ENCODE measurements at regions not wholly inside any gene's neighbourhood (a gene's known extent, or its start where the extent isn't known, plus 50 kb on each side); places are given as distances from the start of the nearest gene placed in this dataset.
"Not testable (repeated sequence)": the region's sequence is repeated elsewhere in the genome, so short reads cannot be mapped to it uniquely, and the experiment has no call there.

DNA sequence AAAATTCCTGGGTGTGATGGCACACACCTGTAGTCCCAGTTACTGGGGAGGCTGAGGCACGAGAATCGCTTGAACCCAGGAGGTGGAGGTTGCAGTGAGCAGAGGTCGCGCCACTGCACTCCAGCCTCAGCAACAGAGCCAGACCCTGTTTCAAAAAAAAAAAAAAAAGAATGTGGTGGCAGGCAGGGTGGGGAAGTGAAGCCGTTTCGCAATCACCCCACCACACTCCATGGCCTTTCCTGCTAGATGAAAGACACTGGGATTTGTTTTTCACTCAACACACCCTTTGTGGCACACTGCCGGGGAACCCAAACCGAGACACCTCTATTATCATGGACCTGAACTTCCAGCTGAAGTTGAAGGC, 172.4 kb upstream of the IQSEC1 start:
- DNase-seq = no peak

DNA sequence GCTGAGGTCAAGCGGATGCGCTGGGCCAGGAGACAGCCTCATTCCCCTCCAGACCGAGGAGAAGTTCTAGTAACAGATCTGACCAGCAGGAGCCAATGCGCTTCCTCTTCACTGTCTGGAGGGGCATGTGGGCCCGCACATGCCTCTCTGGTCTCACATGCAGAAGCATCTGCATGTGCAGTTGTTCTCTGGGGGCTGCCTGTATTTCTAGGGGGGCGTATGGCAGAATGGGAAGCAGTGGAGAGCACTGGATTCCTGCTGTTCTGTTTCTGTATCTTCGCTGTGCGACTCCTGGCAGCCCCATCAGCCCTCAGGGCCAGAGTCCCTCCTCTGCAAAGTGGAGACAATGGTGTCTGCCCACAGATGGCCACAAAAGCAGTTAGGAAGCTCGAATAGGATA, 170.4 kb upstream of the IQSEC1 start:
- DNase-seq = no peak

GRCh38 chr3:13242364-13242737, 169.1 kb upstream of the IQSEC1 start:
- no peak for DNase-seq

GRCh38 chr3:13241621-13242363, 168.6 kb upstream of the IQSEC1 start:
- no peak for DNase-seq

DNA sequence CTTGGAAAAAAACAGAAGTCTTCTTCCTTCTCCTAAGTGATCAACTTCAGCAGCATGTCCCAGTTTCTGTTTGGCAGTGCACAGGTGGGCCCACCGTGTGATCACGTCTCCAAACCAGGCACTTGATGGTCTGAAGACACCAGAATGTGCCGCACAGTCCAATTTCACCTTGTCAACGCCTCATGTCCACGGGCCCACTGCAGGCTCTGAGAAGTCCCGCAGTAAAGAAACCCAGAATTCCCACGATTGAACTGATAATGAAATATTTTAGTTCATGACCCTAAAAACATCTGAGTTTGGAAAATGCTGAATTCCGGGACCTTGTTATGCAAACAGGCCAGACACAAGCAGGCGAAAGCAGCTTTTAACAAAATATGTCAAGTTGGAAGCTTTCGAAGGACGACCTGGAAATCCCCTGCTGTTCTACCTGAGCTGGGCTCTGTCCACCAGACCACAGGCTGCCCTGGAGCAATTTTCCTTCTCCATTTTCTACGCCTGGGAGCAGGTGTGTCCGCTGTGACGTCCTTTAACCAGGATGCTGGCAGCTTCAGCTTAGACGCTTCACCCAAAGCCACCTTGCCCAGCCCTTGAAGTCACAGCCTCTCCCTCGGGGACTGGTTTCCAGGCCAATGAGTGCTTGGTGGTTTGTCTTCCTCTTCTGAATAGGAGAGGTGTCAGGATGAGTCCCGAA, 167.8 kb upstream of the IQSEC1 start:
- DNase-seq = no peak

- no peak for DNase-seq
Measured at GRCh38 chr3:13239467-13239760, 166.2 kb upstream of the IQSEC1 start.

DNA sequence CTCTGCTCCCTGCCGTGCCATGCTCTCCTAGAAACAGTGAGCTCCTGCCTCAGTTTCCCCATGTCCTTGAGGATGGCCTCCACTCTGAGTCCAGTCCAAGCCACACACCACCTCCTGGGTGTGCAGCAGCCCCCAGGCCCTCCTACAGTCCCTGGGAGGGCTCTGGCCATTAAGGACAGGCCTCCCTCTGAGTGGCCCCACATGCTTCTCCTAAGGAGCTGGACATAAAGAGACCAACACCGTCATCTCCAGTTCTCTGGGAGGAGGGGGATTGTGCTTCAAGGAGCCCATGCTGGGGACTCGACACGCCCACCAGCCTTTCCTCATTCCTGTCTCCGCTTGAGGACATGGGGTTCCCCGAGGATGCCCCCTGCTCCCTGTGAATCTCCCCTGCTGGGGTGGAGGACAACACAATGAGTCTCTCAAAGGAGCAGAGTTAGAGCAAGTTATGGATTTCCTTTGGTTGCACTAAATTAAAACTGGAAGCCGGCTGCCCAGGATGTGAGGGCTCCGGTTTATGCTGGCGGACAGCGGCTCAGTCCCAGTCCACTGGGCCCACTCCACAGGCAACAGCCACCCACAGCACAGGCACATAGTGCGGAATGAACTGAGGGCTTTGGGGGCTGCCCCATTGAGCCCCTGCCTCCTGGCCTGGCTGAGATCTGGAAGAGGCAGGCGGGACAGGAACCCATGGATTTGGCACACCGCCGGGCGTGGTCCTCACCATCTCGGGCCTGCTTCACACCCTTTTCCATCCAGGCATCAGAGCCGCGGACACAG, 165.6 kb upstream of the IQSEC1 start:
- no peak for DNase-seq

DNA sequence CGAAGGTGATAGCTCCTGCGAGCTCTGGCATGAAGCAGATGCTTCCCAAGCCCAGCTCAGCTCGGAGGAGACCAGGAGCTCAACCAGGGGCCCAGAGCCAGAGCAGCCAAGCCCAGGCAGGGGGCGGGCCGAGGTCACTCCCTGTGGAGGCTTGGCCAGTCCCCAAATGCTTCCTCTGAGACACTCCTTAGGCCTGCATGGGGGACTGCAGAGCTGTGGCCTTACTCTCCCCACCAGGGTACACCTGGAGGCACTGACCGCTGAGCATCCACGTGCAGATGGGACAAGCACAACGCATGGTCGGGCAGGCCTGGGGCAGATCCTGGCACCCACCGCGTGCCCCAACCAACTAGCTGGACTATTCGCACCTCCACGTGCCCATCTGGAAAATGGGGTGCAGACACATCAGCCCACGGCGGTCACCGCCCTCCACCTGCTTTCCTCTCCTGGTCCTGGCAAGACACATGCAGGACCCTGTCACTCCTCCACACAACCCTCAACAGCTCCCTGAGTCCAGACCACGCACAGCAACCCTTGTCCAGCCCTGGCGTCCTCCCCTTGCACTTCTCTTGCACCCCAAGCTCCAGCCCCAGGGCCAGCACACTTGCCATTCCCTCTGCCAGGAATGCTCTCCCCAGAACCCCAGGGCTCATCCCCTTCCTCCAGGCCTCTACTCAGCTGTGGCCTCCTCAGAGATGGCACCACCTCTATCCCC, 164.7 kb upstream of the IQSEC1 start:
- DNase-seq = no peak

DNA sequence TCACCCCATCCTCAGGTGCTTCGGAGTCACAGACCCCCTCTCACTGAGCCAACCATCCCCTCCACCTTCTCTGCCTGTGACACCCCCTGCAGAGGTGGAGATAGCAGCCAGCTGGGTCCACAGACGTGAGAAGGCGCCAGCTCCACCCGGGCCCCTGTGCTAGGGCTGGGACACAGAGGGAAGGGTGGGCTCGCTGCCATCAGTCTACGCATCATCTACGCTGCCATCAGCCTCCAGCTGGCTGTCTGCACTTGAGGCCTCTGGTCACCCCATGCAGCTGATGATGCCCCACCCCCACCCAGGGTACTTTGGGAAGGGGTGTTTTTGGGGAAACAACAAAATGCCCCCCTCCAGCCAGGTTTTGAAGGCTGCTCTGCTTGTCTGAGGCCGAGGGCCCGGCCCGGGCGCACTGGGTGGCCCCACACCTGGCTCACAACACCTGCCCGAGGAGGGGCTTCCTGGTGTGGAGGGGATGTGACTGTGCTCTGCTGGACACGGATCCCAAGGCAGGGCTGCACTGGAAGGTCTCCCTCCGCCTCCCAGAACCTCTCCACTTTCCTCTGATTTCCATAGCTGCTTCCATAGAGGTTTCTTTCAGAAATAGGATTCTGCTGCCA, 163.4 kb upstream of the IQSEC1 start:
- no peak for DNase-seq

- DNase-seq = no peak
Measured at GRCh38 chr3:13235897-13236296, 162.7 kb upstream of the IQSEC1 start.

GRCh38 chr3:13235079-13235478, 161.8 kb upstream of the IQSEC1 start:
- DNase-seq = no peak

DNA sequence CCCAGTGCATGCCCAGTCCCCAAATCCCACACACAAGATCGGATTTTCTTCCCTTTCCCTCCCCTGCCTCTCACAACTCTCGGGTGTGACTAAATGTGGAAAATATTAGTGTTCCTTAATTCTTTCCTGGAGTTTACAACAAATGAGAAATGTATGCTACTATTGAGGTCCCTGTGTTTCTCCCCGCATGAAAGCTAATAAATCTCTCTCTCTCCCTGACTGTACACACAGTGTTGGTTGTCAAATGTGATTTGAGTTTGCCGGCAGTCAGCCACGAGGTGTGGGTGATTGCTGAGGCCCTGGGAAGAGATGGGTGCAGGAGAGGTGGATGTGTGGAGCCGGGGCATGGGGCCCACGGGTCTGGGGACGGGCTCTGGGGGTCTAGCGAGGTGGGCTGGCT, 161.4 kb upstream of the IQSEC1 start:
- DNase-seq = no peak

- DNase-seq = no peak
Measured at GRCh38 chr3:13233487-13234485, 160.6 kb upstream of the IQSEC1 start.

DNA sequence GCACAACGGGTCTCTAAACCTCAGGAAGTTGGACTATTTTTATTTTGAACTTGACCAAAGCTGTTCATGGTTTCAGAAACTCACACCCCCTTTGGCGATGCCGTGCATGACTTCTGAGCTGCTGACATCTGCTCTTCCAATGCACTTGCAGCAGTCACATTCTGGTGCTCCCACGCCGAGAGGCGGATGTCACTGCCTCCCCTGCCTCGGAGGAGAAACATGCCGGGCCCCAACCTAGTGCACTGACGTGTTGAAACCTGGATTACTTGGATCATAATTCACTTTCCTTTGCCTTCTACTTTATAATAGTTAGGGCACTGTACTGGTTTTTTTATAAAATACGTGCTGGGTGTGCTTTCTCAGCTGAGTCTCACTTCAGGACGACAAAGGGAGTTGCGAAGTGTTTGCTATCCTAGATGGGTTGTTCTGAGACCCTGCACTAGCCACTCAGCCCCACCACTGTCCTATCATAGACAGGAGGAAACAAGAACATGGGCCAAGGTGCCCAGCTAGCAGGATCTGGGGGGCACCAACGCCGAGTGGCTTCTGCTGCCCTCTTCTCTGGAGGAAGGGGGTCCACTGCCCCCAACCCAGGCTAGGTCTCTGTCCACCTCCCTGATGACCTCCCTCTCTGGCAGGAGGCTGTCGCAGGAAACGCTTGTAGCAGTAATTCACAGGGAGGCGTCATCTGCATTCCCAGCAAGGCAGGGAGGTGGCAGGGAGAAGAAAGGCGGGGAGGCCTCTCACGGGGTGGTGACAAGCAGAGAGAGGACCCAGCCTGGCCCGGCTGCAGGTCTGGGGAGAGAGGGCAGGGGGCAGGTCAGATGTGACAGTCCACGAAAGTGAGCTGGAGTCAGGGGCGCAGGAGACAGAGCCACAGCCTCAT, 158.8 kb upstream of the IQSEC1 start:
- no peak for DNase-seq

DNA sequence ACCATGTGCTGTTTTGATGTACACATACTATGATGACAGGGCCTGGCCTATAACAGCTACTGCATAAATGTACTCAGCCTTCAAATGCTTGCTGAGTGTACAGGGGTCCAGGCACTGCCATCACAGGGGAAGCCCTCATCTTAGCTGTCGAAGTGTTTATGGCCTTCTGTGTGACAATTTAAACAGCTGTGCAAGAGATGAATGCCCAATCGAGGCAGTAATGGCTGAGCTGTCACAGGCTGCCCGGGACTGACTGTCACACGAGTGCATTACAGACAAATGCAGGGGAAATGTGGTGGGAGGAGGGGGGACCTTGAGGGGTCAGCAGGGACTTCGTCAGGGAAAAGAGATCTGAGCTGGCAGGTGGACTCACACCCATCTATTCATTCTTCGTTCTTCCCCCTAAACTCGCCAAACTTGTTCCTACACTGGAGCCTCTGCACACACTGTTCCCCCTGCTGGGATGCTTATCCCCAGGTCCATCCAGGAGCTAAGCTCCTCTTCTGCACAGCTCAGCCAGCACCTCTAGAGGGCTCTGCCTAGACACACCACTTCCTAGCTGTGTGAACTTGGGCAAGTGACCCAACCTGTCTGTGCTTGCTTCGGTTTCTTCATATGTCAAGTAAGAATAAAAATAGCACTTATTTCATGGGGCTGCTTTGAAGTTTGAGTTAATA, 156.2 kb upstream of the IQSEC1 start:
- DNase-seq = peak in 1 of 2 experiments; percentile 6

DNA sequence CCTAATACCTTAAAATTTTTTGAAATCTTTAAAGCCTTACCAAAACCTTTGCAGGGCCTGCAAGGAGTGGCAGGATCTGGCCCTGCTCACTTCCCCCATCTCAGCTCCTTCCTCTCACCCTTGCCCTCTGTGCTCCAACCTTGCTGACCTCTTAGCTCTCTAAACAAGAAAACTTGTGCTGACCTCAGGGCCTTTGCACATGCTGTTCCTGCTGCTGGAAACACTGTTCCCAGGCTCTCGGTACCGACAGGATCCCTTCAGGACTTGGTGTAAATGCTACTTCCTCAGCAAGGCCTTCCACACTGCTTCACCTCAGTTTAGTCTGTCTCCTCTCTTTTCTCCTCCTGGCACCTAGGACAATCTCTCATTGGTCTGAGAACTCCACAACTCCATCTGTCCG, 155.4 kb upstream of the IQSEC1 start:
- DNase-seq = no peak

GRCh38 chr3:13228169-13228568, 154.9 kb upstream of the IQSEC1 start:
- DNase-seq = not testable (repeated sequence)

GRCh38 chr3:13227315-13228165, 154.3 kb upstream of the IQSEC1 start:
- DNase-seq = no peak

DNA sequence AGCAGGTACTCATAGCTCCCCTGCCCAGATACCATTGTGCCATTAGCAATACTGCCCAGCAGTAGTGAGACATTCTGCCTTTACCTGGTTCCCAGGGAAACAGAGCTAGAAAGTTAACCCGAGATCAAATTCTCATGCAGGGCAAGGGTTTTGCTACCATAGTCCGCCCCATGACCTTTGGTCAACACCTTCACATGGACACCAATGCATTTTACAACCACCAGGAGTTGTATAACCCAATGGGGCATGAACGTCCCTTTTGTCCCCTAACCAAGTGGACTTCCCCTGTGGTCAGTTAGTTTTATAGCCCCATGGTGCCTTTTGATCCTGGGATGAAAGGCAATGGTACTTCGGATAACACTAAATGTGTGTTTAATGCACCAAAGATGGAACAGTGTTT, 151.7 kb upstream of the IQSEC1 start:
- no peak for DNase-seq
